NOMO-1 (cell line): ENCODE measurements at regions not wholly inside any gene's neighbourhood (a gene's known extent, or its start where the extent isn't known, plus 50 kb on each side); places are given as distances from the start of the nearest gene placed in this dataset.
A peak's percentile ranks its signal among the peaks of the same experiment; 100 is the strongest.
"Not testable (repeated sequence)": the region's sequence is repeated elsewhere in the genome, so short reads cannot be mapped to it uniquely, and the experiment has no call there.

Experiments
- DNase-seq, 2 experiments: peaks; one replicate each; lab custom pipeline; 2025; ENCODE audit not compliant: unreplicated experiment in 2 of 2; lab: John Stamatoyannopoulos, UW

DNA sequence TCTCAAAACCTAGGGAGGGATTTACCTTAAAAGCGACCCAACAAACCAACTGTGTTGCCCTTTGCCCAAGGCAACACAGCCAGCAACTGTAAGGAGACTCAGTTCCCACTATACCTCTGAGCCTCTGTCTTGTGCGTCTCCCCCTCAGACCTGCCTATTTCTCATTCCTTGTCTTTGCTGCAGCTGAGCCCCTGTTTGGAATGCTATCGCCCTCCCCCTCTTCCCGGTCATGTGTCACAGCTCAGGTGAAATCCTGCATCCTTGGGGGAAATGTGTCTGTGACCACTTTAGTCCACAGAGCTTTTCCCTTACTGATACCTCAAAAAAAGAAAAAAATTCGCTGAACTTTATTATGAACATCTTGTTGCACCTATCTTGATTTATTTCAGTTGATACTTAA lies 52.0 kb upstream of the LRIG1 start:
- DNase-seq, result no peak

DNA sequence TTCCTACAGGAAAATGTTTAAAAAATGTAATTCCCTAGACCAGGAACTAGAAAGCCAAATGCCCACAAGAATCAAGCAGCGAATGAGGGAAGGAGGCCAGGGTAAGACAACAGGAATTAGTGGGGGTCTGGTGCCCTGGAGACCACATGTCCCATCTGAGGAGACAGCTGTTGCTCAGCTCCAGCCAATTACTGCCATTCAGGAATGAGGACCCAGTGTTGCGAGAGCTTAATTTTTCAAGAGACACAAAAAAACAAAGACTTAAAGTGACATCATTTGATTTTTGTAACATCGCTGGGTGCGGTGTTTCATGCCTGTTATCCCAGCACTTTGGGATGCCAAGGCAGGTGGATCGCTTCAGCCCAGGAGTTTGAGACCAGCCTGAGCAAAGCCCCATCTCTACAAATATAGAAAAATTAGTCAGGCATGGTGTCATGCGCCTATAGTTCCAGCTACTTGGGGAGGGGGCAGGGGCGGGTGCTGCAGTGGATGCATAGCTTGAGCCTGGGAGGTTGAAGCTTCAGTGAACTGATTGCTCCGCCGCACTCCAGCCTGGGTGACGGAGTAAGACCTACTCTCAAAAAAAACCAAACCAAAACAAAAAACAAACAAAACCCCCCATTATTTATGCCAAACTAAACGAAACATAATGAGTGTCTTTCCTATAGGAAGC lies 52.8 kb upstream of the LRIG1 start:
- no peak for DNase-seq

DNA sequence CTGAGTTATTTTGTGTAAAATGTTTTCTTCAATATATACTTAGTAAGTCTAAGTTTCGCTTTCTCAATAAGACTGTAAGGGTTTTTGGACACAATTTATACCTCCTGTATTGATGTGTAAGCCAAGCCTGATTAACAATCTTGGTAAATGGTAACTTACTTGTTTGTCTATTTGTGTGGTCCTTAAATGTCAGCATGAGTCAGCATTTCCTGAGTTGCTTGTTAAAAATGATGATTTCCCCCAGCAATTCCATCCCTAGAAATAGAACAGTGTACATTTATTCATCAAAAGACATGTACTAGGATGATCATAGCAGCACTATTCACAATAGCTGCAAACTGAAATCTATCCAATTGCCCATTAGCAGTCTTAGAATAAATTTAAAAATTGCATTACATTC lies 53.4 kb upstream of the LRIG1 start:
- no peak for DNase-seq

DNA sequence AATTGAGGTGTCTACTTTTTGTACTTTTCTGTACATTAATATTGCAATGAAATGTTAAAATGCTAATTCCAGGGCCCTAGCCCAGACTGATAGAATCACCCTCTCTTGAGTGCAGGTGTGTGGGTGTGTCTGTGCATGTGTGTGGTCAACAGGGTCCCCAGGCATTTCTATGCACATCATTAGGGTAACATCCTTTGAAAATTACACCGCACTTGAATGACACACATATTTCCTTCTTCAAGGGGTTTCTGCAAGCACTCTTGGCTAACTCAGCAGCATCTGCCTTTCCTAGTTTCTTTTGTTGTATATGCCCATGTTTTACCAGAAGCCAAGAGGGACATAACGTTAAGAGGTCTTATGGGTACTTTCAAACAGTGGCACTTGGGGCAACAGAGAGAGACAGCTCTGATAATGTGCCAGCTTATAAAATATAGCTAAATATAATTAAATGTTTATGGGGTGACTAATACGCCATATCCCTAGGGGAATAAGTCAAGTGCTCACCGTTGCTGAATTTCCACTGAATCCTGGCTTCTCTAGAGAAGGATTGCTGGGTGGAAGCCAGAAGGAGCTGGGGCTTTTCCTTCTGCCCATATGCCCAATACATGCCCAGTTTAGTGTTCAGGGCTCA lies 54.5 kb upstream of the LRIG1 start:
- DNase-seq, result no peak

DNA sequence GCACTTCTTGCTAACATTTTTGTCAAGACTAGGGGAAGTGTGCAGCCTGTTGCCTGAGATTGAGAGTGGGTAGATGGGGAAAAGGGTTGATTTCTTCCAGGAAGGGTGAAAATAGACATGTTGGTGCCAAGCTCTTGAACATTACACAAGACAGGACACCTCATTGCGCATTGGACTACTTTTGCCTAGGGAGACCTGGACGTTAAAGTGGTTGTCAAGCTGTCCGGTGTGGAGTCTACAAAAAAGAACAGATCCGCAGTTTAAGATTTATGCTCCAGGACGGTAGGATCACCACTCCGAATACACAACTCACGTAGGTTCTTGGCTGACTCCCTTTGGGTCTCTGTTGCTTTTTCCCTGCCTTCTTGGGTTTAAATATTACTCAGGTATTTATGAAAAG lies 56.3 kb upstream of the LRIG1 start:
- DNase-seq, result no peak

DNA sequence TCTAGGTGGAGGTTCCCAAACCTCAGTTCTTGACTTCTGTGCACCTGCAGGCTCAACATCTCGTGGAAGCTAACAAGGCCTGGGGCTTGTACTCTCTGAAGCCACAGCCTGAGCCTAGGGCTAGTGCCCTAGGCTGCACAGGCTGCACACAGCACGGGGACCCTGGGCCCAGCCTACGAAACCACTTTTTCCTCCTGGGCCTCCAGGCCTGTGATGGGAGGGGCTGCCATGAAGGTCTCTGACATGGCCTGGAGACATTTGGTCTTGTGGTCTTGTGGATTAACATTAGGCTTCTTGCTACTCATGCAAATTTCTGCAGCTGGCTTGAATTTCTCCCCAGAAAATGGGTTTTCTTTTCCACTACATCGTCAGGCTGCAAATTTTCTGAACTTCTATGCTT lies 59.1 kb upstream of the LRIG1 start:
- not testable (repeated sequence) for DNase-seq

DNA sequence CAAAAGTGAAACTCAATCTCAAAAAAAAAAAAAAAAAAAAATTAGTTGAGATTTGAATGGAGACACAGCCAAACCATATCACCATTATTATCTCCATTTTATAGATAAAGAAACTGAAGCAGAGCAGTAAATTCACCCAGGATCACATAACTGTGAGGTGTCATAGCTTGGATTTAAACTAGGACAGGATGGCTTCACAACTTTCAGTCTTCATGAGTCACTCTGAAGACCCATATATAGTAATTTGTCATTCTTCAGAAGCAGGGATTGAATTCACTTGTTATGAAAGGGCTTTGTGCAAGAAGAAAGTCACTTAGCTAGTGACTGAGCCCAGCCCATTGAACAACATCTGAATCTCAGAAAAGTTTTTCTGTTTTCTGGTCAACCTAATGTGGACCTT lies 60.5 kb upstream of the LRIG1 start:
- no peak for DNase-seq

DNA sequence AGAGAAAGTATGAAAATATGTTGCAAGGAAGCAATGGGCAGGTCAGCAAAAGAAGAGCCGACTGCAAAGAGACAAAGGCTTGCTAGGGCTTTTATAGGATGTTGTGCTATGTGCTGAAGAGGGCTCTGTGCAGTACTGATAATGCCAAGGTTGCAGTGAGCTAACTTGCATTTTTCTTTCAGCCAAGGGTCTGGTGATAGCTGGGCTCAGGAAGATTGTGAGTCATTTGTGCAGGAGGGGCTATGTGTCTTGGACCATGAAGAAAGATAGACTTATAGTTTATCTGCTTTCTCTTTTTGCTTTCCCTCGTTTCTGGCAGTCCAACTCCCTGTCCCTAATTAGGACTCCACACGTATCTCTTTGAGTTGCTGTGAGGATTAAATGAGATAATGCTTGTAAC lies 64.5 kb upstream of the LRIG1 start:
- no peak for DNase-seq

DNA sequence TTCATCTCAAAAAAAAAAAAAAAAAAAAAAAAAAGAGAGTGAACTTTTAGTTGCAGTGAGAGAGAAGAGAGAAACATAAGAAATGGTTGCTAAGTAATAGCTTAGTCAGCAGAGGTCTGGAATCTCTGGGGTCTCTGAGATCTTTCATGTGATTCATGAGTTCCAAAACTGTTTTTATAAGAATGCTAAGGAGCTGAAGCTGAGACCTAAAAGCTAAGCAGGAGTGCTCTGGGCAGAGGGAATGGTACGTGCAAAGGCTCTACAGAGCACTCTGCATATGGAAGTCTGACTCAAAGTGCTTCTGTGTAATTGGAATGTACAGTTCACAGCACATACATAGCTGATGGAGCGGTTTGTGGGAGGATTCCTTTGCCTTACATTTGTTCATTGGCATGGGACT lies 66.3 kb upstream of the LRIG1 start:
- DNase-seq, result no peak

DNA sequence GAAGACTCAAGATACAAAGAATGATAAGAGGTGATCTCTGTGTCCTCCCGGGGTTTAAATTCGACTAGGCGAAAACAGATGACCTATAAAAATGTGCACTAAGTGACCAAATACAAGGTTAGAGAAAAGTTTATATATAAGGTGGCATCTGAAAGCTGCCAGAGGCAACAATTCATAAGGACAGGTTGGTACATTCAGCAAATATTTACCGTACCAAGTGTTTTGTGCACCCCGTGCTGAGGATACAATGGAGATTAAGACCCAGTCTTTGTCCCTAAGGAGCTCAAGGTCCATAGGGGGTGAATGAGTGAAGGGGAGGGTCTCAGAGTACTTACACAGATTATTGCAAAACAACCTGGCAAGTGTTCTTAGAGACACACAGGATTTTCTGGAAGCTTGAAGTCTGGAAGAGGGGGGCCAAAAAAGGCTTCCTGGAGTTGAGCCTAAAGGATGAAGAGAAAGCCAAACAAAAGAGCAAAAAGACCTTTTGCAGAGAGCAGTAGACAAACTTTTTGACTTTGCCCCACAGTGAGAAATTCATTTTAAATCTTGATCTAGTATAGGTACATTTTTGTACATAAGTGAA lies 71.4 kb upstream of the LRIG1 start:
- no peak for DNase-seq

DNA sequence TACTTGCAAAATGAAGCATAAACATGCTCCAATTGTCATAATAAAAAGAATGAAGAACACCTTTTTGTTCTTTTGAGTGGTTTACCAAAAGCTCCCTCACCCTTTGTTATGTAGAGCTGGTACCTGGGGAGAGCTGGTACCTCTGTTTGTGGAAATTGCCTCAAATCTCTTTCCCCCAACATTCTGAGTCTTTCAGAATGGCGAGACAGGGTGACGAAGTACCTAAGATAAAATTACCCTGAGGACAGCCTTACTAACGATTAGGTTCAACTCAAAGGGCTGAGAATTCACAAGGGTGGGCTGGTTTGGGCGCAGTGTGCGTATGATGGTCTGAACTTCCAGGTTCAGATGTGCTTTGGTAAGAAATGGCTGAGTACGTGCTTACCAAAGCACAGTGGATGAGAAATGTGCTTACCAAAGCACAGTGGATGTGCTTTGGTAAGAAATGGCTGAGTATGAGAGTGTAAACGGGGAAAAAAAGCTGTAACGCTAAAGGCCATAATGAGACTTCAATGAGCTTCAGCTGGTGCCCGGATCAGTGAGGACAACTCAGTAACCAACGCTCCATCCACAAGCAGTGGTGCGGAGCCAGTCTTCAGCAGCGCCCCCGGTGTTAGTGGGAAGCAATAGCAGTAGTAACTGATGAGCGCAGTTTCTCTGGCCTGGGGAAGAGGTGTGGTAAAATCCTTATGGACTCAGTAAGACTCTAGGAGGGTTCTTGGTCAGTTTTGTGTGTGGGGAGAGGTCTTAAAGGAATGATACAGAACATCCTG lies 72.3 kb upstream of the LRIG1 start:
- DNase-seq, result no peak

DNA sequence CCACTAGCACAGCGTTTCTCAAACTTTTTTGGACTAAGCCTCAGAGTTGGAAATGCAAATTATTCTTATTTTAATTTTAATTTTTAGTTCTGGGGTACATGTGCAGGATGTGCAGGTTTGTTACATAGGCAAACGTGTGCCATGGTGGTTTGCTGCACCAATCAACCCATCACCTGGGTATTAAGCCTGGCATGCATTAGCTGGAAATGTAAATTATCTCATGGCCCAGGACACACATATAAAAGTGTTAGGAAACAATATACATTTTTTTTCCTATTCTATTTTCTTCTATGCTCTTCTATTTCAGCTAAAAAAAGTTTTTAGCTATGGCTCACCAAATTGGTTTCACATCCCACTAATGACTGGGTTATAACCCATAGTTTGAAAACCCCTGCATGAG lies 73.3 kb upstream of the LRIG1 start:
- DNase-seq, result no peak

DNA sequence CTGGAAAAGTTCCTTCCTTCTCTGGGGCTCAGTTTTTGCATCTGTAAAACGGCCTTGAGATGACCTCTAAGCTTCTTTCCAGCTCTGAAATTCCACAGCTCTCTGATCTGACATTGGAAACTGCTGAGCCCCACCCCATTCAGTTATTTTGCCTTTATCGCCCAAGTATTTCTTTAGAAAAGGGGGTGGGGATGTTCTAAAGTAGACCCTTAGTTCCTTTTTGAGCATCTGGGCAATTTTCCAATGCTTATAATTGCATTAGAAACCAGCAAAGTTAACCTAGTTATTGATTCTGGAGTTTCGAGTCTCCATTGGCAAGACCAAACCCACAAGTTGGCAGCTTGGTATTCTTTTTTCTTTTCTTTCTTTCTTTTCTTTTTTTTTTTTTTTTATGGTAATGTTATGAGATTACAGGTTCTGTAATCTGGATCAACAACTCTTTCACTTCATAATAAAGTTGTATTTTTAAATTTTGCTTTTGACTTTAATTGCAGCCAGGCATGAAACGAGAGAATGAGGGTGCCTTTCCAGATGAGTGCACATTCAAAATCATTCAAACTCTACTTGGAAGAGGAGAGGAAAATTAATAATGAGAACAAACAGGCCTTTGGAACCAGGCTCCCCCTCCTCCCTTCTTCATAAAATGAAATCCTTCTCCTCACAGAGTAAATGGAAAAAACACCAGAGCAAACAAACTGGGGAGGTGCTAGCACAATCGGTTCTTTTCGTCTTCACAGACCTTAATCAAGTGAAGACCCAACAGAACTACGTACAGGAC lies 76.8 kb upstream of the LRIG1 start:
- DNase-seq, result no peak

DNA sequence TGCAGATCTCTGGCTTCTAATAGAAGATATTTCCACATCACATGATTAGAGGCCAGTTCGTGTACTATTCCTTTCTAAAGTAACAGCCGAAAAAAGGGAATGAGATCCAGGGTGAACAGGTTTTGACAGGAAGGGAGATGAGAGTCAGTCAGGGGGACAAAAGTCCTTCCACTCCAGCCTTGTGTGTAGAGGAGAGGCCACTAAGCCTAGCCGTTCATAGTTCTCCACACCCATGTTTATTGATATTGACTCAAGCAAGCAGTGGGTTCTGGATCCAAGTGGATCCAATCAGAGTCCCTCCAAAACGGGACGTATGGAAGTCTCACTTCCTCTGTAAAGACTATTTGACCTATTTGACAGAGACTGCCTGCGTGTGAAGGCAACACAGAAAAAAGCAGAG lies 80.4 kb upstream of the LRIG1 start:
- no peak for DNase-seq

DNA sequence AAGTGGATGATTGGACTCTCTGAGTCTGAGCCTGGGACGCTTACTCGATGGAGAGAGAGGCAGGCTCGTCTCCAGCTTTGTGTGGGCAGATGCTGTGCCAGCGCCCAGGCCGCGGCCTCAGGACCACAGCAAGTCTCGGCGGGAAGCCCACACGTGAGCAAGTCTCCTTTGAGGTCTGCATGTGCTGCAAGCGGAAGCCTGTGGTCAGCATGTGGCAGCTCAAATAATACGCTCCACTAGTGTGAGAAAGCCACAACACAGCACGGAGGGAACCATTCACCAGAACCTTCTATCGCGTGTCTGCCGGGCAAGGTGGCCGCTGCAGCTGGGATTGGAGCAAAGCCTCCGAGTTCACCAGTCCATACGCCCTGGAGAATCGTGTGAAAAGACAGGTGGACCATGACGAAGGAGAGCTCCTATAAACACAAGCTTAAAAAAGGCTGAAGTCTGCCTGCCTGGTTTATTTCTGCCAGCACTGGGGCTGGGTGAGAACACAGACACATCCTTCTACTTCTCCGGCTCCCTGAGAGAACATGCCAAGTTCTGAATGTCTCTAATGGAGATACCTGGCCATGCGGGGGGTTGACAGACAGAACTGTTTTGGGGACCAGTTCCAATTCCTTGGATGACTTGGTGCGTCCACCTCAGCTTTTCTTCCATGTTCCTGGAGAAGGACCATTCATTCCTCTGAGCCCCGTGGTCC lies 82.0 kb upstream of the LRIG1 start:
- DNase-seq, result peak; percentile 74 to 79

DNA sequence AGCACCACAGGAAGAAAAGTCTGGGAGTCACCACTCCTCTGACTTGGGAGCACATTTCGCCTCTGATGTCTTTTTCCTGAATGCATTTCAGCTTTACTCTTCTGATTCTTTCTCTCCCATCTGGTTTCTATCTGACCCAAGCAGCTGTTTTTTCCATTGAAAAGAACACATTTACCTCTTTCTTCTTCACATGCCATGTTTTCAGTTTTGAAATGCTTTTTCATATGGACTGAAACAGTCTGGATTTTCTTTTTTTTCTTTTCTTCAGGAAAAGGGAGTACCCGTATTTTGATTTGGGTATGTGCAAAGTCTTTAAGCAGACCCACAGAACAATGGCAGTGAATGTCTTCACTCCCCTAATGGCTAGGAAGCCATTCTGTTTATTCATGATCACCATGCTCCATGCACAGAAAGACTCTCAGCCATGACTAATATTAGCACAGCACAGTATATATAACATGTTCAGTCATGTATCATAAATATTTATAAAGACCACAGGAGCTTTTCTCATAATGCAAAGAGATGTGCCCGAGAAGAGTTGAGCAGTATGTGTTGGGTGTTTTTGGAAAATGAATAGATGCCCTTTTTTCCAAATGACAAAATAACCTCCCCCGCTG lies 82.7 kb upstream of the LRIG1 start:
- DNase-seq, result no peak

DNA sequence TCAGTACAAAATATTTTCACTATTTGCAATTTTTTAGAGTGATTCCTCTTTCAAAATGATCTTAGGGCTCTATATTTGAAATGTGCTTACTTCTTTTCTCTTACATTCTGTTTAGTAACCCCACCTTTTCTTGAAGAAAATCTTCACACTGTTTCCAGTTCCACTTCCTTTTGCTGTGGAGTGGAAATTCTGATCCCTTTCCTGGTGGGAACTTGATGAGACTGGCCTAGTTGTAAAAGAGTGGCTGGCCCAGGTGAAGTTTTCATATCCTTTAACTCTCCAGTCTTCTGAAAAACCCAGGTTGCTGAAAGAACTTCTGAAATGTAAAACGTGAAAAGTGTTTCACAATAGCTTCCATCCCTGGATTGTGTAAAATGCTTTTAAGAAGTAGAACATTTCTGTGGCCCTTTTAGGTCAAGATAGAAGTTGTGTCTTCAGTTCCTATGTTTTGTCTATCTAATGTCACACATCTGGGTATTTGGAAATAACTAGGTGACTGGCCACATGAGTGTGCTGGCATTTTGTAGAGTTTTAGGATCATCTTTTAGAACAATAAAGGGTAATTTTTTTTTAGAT lies 84.8 kb upstream of the LRIG1 start:
- DNase-seq, result peak; percentile 32 to 71

DNA sequence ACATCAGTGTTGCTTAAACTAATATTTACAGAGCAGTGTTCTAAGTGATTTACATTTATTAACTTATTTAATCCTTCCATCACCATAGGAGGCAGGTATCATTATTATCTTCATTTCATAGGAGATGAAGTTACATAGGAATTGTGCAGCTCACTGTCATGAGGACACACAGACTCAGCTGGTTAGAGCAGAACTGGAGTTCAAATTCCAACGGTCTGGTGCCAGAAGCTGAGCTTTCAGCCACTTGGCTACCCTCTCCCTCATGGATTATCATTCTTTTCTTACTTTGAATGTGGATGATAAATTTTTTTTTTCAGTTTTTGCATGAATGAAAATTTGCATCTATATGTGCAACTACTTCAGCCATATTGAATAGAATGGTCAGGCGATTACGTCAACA lies 86.0 kb upstream of the LRIG1 start:
- no peak for DNase-seq

DNA sequence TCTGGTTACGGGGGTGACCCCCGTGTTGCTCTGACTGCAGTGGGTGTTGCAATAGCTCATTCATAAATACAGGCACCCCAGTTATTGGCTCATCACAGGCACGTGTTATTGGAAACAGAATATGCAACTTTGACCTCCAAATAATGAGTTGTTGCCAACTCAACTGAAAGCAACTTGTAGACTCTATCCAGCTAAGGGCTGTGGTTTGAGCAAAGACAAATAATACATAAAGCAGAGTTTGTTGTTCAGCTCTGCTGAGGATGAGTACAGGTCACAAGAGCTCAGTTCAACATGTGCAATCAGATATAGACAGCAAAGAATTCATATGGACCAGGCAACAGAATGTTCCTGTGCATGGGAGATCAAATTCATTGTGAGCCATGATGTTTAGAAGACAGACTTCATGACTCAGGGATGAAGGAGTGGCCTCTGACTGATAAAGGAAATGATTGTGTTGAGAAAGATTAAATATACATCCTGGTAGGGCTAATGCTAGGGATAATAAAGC lies 87.6 kb upstream of the LRIG1 start:
- no peak for DNase-seq
